NCI-H1105 treated with DMSO at 0.1 percent for 48 hours (cell line): ENCODE measurements at regions not wholly inside any gene's neighbourhood (a gene's known extent, or its start where the extent isn't known, plus 50 kb on each side); places are given as distances from the start of the nearest gene placed in this dataset.
A peak's percentile ranks its signal among the peaks of the same experiment; 100 is the strongest.
"Not testable (repeated sequence)": the region's sequence is repeated elsewhere in the genome, so short reads cannot be mapped to it uniquely, and the experiment has no call there.

Experiments
- DNase-seq: peaks from one replicate; lab custom pipeline; 2025; lab: John Stamatoyannopoulos, UW

DNA sequence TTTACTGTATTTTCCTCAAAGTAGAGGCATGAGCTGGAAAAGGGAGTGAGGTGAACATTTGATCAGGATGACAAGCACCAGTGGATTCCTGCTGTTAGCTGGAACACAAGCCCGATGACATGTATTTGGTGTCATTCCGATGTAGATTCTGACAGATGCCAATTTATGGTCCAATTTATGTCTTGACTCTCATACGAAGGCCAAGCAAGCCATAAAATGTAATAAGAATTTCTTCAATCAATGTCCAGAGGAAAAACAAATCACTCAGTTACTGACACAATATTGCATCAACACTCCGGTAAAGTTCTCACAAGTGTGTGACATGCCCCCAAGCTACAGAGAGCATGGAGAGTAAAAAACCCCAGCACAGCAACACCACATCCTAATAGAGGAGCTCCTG is 138.3 kb upstream of the ZNF521 start:
- DNase-seq: no peak

DNA sequence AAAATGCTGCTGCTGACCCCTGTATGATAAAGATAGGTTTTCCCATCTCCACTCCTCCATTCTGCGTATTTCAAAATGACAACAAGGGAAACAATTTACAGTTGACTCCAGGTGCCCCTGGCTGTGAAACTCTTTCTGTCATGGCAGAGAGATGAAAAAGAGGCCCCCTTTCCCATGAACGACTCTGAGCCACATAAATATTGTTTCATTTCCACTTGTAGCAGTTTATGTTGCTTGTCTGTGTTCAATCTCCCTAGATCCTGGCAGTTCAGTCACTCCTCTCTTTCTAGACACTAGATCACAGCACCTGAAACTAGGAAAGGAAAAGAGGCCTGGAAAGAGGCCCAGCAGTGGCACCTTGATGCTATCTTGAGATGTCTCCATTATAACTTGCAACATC is 121.0 kb upstream of the ZNF521 start:
- no peak for DNase-seq

DNA sequence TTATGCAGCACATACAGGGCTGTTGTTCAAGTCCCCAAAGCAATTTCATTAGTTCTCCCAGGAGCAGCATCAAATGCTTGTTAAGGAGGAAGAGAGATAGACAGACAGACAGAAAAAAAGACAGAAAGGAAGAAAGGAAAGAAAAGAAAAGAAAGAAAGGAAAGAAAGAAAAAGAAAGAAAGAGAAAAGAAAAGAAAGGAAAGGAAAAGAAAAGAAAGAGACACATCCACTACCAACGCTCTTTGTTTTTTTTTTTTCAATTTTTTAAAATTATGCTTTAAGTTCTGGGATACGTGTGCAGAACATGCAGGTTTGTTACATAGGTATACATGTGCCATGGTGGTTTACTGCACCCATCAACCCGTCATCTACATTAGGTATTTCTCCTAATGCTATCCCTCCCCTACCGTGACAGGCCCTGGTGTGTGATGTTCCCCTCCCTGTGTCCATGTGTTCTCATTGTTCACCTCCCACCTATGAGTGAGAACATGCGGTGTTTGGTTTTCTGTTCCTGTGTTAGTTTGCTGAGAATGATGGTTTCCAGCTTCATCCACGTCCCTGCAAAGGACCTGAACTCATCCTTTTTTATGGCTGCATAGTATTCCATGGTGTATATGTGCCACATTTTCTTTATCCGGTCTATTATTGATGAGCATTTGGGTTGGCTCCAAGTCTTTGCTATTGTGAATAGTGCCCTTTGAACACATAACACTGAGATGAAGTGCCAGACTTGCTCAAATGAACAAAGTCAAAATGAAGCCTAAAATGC is 119.0 kb upstream of the ZNF521 start:
- DNase-seq: not testable (repeated sequence)

DNA sequence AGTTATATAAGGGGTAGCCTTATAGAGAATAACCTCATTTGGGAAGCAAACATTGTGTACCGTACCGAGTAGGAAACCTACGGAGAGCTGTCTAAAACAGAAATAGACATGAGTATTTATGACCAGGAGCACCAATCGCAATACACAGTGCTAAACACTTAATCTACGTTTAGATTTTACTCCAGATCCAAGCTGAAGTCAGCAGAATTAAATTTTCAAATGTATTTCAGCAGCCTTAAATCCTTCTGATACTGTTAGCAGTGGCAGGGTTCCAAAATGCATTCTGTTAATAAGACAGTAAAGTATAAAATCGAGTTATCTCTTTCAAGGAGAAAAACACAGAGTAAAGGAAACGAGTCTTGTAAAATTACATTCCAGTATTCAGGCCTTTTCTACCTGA is 118.1 kb upstream of the ZNF521 start:
- no peak for DNase-seq

DNA sequence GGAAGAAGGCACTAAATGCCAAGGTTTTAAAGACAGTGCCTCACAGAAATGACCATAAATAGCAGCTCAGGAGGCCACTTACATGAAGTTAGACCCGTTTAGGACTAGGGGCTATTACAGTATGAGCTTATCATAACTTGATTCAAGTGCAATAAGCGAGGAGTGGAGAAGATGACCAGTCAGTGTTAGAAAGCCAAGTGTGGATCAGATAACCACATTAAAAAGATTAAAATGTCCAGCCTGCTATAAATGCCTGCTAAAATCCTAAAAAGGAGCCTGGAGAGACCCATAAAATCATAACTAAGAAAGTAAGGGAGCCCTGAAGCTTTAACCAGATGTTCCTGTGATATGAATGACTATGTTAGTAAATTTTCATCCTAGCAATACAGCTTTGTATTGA is 117.5 kb upstream of the ZNF521 start:
- DNase-seq: no peak

DNA sequence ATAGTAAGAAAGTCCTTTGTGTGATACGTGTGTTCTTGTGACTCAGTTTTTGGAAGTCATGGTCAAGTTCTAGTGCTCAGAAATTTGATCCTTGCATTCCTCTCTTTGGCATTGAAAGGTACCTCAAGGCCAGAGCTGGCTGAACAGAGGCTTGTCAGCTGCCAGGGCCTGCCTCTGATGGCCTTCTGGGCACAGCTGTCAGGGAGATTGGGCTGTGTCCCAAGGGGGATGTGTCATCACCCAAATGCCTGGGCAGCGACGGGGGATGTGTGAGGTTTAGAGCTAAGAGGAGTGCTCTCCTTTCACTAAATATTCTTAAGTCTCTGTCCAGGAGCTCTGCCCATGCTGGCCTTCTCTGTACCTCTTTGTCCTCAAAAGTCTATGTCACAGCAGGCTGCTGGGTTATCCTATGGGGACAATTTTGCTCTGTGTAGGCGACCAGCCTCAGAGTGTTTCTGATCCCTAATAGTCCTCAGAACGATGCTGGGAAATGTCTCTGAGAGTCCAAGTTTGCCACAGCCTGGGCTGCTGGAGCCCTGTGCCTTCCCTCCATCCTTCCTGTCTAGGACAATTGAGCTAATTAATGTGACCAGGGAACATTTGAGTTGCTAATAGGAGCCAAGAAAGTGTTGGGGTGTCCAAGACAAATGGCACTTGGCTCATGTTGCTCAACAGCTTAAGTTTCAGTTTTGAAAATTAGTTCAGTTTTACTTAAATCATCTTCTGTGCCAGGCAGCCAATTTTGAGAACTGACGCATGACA is 115.4 kb upstream of the ZNF521 start:
- DNase-seq: no peak

DNA sequence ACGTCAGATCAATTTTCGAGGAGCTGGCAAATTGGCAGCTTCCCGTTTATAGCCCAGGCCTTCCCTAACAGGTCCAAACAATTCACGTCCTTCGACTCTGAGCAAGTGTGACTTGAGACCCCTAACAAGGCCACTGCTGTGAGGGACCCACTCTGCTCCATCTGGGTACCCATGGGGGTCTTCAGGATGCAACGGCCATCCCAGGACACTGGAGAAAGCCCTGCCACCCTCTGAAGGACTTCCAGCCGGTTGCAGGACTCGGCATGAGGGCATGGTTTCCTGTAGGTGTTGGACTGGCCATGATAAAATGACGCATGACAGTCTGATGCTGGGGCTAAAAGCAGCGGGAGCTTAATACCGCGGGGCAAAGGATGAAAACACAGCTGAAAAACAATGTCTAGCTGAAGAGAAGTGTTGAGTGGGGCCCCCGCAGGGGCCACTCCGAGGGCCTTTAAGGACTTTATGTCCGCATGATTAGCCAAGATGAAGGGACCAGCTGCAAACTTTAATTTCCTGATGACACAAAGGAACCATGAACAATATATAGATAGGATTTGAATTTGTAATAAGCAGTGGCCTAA is 113.3 kb upstream of the ZNF521 start:
- DNase-seq: no peak

DNA sequence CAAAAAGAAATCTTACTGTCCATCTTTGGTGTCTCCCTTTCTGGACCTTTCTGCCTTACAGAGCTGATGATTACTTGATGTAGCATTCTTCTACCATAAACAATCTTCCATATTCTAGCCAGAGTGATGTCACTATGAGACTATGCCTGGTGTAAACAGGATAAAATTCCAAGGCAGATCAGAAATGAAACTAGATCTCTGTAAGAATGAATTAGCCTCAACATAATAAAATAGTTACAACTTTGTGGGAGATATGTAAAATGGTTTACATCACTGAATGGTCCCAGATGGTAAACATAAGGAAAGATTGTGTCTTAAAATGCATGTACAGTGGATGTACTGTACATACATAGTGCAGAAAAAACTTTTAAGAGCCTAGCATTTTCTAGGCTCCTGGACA is 112.3 kb upstream of the ZNF521 start:
- no peak for DNase-seq

DNA sequence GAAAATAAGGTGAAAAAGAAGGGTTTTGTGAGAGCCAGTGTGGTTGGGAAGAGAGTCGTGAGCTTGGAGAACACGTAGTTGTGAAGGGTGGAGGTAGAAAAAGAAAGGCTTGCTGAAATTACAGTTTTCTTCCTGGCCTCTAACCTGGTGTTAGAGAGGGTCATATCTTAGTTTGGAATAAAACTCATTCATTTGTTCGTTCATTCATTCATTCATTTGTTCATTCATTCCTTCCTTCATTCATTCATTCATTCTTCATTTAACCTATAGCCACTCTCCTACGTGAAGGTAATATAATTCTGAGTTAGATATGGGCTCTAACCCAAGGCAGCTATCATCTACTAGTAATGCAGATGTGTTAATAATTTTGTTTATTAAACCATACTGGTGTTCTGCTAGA is 111.8 kb upstream of the ZNF521 start:
- DNase-seq: no peak

DNA sequence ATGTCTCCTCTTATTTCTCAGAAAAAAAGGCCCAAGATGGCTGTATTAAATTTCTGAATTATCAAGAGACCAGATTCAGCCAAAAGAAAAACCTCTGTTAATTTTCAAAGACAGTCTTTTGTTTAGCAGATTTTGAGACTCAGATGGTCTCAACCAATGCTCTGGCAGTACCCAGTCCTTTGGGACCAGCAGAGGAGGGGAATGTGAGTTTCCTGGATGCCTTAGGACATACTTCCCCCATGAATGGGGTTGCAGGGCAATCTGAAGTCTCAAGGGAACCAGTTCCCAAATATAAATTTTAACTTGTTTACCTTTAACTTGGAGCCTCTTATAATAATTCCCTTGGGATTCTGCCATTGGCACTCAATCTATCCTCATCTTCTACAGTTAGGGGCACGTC is 107.8 kb upstream of the ZNF521 start:
- DNase-seq: no peak

DNA sequence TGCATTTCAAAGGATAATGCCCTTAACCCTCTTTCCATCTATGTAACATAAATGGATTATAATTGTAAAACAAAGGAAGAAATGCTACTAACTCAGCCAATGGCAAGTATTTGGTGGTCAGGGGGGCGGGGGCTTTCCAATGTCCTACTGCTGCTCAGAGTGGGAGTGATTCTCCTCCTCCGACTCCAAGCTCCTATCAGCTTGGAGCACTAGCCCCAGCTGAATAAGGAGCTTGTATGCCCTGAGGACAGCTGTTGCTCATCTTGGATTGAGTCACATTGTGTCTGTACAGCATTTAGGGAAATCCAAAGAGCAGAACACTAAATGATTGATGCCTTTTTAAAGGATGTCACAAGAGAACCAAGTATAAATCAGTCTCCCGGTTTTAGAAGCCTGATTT is 105.6 kb upstream of the ZNF521 start:
- no peak for DNase-seq

DNA sequence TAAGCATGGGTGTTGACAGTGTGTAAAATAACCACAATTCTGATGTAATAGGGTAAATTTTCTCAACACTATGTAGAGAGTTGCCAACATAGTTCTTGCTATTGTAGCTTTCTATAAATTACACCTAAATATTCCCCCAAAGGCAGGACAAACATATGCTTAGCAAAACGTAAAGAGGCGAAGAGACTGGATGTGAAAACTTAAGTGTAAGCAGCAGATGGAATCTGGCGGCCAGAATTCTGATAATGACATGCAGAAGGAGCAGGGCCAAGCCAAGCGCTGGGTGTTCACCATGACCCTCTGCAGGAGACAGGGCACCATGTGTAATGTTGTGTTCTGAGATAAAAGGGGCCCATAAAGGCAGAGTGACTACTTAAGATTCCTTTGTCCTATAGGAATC is 105.2 kb upstream of the ZNF521 start:
- DNase-seq: no peak

DNA sequence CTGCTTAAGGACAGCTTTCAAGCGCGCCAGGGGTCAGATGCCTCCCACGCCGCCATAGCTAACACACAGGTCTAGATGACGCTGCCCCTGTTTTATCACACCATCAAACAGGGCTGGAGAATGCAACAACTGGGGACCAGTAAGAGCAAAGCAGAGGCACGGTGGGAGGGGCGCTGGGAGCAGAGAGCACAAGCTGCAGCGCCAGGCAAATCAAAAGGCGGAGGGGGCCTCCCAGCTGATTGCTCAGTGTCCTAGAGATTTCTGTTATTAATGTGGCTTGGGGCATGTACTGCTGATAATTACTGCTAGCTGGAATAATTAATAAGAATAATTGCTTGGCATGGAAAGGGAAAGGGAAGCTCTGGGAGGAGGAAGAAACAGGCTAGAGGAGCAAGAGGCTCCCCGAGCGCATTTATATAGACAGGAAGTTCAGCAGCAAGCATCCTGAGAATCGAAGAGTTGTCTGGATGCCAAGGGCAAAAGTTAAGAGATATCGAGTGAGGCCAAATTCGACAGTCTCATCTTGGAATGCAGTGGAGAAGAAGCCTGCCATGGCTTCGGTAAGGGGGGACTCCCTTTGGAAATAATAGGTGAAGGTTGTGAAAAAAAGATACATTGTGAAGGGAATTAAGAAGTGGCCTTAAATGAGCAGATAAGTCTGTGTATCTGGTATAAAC is 104.5 kb upstream of the ZNF521 start:
- peak; percentile 5 for DNase-seq

DNA sequence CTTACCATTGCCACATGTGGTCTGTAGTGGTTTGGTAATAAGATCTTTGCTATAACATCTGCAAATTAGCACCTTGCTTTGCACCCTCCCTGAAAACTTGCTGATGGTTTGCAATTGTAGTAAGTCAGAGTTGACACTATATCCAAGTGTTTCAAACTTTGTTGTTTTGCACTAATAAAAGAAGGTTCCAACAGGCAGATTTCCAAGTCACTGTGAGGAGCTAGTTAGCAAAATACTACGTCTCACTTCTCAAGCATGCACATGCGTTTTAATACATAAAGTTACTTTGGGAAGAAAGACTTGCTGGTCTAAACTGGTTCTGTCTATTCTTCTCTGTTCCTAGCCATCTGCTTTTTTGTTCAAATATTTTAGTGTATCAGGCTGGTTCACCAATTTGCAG is 103.7 kb upstream of the ZNF521 start:
- DNase-seq: no peak

DNA sequence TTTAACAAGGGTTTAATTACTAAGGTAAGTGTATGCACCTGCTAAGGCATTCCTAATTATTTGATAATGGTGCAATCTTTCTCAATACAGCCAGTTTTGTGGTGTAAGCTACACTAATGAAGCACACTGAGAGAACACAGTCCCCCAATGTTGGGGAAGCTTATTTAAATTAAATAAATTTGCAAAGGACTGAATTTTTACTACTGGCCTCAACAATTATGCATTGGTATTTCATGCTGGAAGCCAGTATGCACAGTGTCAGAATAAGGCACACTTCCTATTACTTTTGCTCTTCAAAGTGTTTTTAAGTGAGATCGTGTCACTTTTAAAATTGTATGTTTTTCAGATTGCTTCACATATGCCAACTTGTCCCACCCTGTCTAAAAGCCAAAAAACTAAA is 103.2 kb upstream of the ZNF521 start:
- no peak for DNase-seq

DNA sequence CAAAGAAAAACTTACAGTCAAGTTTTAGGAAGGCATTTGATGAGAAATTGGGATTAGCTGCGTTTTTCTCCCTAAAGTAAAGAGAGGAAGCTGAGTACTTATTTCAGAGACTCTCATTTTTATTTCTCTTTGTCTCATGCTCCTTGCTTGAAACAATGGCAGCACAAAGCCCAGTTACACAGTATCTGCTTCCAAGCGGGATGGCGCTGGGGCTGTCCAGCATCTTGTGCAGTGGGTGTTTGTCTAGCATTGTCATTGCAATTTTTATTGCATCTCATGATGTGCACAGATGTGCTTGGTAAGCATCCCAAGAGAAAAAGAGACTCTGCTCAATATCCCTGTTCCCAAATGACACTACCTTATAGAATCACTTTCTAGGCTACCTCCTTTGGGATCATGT is 102.8 kb upstream of the ZNF521 start:
- DNase-seq: no peak

DNA sequence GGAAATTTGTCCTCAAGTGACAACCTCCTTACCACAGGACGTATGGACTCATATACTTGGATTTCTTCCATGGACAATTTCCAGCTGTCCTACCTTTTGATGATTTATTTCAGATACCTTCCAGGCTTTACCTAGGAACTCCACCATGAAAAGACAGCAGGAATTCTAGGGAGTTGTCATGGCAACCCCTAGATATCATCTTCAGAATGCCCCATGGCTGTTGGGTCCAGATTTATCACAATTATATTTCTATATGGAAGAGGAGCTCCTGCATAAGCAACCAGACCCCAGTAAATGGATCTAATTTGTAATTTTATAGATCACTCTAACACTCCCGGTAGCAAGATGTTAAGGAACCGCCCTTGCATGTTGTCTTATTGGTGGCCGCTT is 102.3 kb upstream of the ZNF521 start:
- no peak for DNase-seq

DNA sequence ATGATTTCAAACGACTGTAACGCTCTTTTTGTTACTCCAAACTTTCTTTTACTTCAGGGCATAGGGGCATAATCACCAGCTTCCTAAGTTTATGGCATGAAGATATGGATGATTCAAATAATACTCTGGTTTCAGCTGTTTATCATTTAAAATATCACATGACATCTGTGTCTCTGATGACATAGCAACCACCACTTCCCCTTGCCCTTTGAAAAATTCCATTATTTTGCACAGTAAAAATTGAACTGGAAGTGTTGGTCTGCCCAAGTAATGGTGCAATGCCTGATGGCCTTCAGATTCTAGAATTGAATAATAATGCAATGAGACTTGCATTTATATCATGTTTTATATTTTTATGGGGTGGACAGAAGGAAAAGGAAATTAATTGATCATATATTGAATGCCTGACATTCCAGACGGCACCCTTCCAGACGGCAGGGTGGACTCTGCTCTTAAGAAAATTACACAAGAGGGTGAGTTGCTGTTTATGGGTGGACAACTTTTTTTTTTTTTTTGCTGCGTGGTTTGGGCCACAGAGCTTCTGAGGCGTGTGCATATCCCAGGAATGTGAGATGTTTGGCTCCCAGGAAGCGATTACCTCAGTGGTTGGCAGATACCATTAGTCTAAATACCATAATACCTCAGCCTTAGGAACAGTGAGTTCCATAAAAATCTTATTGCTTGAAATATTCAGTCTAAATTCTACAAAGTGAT is 101.7 kb upstream of the ZNF521 start:
- no peak for DNase-seq

DNA sequence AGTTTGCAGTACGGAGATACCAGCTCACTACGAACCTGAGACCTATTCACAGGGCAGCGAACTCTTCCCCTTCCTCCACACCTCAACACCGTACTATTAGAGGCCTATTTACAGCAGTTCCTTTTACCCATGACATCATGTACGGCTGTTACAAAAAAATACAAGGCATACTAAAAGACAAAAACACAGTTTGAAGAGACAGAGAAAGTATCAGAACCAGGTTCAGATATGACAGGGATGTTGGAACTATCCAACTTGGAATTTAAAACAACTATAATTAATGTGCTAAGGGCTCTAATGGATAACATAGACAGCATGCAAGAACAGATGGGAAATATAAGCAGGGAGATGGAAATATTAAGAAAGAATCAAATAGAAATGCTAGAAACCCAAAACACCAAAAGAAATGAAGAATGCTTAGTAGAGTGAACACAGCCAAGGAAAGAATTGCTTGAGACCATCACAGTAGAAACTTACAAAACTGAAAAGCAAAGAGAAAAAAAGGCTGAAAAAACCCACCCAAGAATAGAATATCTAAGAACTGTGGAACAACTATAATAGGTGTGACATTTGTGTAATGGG is 99.2 kb upstream of the ZNF521 start:
- DNase-seq: no peak

DNA sequence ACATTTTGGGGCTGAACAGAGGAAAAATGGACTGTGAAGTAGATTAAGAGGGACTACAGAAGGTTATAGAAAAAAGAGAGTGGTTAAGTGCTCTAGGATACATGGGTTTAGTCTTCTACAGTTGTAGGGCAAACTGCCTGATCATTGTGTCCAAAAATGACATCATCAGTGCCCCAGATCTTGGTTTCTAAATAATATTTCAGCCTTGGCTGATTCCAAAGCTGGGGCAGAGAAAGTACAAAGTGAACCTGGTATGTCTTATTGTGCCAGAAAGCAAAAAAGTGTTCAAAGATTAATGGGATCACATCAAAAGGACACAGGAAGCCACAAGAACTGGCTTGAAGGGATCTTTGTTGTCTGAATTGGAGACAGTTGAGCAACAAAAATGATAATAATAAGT is 97.1 kb upstream of the ZNF521 start:
- no peak for DNase-seq

DNA sequence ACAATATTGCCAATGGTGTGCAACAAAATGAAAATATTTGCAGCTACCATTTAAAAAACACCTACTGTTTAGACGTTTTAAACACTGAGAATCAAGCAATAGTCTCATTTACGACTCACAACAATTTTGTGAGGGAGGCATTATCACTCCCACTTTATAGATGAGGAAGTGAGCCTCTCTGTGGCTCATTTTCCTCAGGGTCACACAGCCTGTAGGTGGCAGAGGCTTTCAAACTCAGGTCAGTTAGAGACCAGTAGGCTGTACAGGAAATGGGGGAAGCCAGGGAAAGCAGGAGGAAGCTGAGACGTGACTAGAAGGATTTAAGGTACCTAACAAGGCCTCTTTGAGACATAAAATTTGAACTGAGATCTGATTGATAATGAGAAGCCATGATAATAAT is 95.0 kb upstream of the ZNF521 start:
- DNase-seq: no peak

DNA sequence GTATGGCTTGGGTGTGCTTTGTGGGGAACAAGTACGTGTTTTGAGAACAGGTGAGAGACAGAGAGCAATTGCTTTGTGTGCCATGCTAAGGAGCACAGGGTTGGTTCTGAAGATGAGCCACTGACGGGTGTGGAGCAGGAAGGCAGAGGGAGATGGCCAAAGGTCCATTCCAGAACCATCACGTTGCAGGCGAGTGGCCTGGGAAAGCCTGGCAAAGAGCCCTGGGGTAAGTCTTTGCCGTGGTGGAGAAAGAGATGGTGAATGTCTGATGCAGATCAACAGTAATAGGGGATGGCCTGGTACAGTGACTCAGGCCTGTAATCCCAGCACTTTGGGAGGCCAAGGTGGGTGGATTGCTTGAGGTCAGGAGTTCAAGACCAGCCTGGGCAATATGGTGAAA is 93.5 kb upstream of the ZNF521 start:
- DNase-seq: no peak
